SK-N-SH (cell line): ENCODE measurements at regions not wholly inside any gene's neighbourhood (a gene's known extent, or its start where the extent isn't known, plus 50 kb on each side); places are given as distances from the start of the nearest gene placed in this dataset.

Experiments used
- POLR2AphosphoS5 ChIP-seq: IDR thresholded peaks from 2 replicates; pipeline ENCODE4 v1.6.1; 2012; ENCODE audit warnings: low read depth, low read length
- RAD21 ChIP-seq: IDR thresholded peaks from 2 replicates; pipeline ENCODE4 v1.6.1; 2012; ENCODE audit warnings: mild to moderate bottlenecking, low read length
- TEAD4 ChIP-seq: IDR thresholded peaks from 2 replicates; pipeline ENCODE4 v1.4.0; 2012; ENCODE audit warnings: mild to moderate bottlenecking, borderline replicate concordance; ENCODE audit not compliant: insufficient read depth
- YY1 ChIP-seq: IDR thresholded peaks from 2 replicates; pipeline ENCODE4 v1.4.0; 2012; ENCODE audit warnings: low read depth, mild to moderate bottlenecking
- TF ChIP-seq, protein P1 (sequence below): fragments of 200-600 bp; sonication (generic); IDR thresholded peaks from 2 replicates; pipeline ENCODE4 v1.6.1; 2017; ENCODE audit warnings: antibody characterized with exemption, mild to moderate bottlenecking, moderate library complexity

DNA sequence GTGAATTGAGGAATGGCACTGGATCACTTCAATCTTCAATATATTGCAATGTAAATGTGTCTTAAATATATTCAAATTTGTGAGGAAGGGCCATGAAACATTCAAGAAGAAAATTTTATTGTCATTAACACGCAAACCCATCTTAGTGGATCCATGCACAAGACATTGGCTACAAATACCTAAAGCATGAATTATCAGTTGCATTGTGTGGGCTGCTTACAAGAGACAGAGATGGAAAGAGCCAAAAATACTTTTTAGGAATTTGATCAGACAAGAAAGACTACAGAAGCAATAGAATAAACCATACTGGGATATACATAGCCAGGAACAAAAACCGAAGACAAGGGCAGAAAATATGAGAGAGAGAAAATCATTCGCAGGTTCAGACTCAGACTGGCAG is 616.2 kb upstream of the GRIA3 start:
- TF ChIP-seq, protein P1, sequence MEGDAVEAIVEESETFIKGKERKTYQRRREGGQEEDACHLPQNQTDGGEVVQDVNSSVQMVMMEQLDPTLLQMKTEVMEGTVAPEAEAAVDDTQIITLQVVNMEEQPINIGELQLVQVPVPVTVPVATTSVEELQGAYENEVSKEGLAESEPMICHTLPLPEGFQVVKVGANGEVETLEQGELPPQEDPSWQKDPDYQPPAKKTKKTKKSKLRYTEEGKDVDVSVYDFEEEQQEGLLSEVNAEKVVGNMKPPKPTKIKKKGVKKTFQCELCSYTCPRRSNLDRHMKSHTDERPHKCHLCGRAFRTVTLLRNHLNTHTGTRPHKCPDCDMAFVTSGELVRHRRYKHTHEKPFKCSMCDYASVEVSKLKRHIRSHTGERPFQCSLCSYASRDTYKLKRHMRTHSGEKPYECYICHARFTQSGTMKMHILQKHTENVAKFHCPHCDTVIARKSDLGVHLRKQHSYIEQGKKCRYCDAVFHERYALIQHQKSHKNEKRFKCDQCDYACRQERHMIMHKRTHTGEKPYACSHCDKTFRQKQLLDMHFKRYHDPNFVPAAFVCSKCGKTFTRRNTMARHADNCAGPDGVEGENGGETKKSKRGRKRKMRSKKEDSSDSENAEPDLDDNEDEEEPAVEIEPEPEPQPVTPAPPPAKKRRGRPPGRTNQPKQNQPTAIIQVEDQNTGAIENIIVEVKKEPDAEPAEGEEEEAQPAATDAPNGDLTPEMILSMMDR = no peak
- no peak for TF ChIP-seq POLR2AphosphoS5
- TF ChIP-seq RAD21 = no peak
- TF ChIP-seq TEAD4 = no peak
- TF ChIP-seq YY1 = no peak
